NCI-H2107 treated with DMSO at 0.1 percent for 48 hours (cell line): ENCODE measurements at regions not wholly inside any gene's neighbourhood (a gene's known extent, or its start where the extent isn't known, plus 50 kb on each side); places are given as distances from the start of the nearest gene placed in this dataset.
A peak's percentile ranks its signal among the peaks of the same experiment; 100 is the strongest.

Experiments used
- DNase-seq: peaks from one replicate; lab custom pipeline; 2025; ENCODE audit not compliant: unreplicated experiment; lab: John Stamatoyannopoulos, UW

DNA sequence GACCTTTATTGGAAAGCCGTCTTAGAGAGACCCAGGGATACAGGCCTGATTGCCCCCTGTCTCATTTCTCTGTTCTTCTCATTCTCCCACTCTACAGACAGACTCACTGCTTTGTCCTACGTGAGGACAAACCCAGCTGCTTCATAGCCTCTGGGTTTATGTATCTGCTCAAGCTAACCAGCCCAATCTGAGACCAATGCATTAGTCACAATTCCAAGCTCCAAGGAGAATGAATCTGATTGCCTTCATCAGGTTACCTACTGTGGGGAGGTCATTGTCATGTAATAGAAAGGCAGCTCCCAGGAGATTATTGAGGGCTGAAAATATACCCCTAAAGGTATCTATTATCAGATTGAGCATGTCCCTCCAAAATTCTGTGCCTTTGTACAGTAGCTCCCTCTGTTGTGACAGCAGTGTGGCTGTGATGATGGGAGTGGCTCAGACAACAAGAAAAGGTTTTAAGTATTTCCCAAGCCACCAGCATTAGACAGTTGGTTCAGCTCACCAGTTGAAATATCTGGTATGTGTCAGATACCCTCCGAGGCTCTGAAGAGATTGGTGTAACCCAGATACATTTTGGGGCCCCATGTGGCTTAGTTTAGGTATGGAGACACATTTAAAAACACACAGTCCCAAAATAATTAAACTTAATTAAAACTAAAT lies 123.1 kb upstream of the EEPD1 start:
- DNase-seq, result no peak

DNA sequence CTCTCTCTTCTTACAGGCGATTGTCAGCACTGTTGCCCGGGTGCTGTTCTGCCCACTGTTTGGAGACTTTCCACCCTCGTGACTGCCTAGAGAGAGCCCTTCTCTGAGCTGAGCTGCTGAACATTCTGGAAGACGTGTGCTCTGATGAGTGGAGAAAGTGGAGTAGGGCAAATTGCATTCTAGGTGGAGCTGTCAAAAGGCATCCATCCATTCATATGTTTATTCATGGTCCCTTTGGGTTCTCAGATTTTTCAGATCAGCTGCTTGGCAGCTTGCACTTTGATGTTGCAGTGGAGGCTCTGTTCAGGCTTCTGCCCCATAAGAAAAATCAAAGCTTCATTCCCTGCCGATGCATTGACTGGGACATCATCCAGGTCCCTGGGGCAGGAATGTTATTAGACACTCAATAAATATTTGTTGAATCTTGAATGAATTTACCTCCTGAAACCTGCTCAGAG lies 120.7 kb upstream of the EEPD1 start:
- DNase-seq, result no peak

DNA sequence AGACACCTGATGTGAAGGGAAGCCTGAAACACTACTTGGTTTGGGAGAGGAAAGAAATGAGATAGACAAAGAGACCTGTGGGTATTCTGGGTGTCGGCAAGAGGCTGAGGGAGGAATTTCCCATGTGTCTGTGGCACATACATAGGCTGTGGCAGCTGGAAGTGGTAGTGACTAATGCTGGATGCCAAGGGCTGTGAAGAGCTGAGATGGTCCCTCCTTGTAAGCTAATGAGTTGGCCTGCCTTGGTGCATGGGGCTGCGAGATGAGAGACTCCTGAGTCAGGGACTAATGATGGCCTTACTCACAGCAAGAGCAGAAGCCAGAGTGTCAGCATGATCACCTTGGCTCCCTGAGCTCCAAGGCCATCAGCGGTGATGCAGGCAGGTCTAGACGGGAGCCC lies 119.0 kb upstream of the EEPD1 start:
- no peak for DNase-seq

DNA sequence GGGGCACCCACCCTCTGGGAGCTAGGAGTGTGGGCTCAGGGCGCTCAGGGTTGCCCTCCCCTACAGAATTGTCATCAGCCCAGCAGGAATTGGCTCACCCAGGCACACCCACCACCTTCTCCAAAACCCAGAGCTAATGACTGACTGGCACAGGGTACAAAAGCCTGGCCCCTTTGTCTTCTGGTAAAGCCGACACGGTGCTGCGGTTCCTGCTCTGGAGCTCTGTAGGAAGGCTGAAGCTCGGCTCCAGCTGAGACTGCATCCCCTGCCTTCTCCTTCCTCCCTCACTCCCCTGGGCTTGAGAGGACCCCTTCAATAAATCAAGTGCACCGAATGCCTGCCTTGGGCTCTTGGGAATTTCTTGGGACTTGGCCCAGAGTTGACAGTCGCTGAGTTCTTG lies 117.9 kb upstream of the EEPD1 start:
- DNase-seq, result no peak

DNA sequence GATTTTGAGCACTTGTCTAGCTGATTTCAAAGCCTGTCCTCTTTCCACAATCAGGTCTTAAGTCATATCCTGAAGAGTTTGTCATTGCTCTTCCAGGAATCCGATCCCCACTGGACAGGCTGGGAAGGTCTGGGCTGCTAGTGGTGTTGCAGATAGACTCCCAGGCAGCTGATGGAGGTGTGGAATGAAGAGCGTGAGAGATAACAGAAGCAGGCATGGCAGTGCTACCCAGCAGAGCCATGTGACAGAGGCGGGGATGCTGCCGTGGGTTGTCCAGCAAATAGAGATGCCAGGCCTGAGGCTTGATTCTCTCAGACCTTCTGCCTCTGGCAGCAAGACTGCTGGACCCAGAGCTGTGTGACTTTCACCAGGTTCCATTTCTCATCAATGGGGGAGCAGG lies 116.5 kb upstream of the EEPD1 start:
- DNase-seq, result no peak

DNA sequence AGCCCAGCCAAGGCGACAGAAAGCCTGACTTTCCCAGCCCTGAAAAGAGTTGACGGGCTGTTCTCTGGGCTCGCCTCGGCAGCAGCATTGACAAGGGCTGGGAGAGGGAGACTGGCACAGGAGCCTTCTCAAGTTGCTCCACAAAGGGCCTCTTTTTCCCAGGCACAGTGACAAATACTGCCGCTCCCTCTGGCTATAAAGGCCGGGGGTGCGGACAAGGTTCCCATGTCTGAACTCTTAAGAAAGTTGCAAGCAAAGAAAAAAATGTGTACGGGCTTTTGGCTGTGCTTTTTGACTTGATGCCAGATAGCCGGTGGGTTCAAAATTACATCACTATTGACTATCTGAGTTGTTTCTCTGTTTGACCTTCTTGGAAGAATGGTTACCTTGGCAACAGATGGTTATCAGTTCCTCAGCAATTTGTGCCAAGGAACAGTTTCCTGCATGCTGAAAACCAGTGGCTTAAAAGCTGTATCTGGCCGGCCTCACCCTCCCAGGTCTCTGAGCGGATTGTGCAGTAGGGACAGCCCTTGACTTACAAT lies 115.9 kb upstream of the EEPD1 start:
- no peak for DNase-seq

DNA sequence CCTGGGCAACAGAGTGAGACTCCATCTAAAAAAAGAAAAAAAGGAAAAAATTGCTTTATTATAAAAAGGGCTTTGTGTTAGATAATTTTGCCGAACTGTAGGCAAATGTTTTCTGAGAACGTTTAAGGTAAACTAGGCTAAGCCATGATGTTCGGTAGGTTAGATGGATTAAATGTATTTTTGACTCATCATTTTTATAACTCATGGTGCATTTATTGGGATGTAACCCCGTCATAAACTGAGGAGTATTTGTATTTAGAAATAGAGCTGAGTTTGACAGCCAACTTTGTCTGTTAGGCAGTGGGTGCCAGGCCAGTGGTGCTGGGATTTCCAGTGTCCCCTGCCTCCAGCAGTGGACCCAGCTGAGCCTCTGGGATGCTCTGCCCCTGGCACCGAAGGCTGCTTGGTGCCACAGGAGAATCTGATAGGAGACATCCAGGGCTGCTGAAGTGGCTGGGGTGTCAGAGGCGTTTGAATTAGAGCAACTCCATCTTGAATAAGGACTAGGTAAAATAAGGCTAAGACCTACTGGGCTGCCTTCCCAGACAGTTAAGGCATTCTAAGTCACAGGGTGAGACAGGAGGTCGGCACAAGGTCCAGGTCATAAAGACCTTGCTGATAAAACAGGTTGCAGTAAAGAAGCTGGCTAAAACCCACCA lies 114.9 kb upstream of the EEPD1 start:
- no peak for DNase-seq

DNA sequence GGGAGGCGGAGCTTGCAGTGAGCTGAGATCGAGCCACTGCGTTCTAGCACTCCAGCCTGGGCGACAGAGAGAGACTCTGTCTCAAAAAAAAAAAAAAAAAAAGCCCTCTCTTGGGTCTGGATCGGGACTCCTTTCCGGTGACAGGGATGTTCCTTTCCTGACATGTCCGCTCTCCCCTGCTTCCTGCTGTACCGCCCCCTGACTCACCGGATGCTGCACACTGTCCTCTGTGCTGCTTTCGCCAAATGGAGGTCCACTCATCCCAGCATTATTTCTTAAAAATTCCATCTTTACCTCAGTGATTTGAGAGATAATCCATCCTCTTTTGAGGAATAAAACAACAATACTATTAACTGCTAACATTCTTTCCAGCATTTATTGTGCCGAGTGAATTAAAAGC lies 113.8 kb upstream of the EEPD1 start:
- no peak for DNase-seq

DNA sequence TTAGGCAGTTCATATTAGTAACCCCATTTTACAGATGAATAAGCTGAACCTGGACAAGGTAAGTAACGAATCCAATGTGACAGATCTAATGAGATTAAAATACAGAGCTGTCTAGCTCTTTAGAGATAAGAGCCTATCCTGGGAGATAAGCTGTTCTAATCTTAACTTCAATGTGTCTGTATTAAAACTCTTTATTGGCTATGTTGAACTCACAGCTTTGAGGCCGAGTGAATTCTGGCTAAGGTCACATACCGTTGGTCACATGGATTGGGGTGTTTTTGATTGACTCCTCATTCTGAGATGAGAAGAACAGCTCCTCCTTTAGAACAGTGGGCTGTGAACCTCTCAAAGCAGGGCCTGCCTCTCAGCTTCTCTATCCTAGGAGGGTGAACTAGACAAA lies 113.4 kb upstream of the EEPD1 start:
- no peak for DNase-seq

DNA sequence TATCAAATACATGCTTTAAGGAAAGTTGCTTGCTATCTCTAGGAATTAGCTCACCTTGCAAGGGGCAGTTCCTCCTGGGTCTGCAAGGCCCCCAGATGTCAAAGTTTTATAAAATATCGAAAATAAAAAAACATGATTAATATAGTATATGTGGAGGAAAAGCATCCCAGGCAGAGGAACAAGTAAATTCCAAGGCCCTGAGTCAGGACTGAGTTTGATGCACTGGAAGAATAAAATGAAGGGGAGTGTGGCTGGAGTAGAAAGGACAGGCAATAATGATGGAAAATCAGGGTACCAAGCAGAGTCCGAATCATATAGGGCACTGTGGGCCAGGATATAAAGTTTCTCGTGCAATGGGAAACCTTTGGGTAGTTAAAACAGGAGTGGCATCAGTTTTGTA lies 112.4 kb upstream of the EEPD1 start:
- no peak for DNase-seq

DNA sequence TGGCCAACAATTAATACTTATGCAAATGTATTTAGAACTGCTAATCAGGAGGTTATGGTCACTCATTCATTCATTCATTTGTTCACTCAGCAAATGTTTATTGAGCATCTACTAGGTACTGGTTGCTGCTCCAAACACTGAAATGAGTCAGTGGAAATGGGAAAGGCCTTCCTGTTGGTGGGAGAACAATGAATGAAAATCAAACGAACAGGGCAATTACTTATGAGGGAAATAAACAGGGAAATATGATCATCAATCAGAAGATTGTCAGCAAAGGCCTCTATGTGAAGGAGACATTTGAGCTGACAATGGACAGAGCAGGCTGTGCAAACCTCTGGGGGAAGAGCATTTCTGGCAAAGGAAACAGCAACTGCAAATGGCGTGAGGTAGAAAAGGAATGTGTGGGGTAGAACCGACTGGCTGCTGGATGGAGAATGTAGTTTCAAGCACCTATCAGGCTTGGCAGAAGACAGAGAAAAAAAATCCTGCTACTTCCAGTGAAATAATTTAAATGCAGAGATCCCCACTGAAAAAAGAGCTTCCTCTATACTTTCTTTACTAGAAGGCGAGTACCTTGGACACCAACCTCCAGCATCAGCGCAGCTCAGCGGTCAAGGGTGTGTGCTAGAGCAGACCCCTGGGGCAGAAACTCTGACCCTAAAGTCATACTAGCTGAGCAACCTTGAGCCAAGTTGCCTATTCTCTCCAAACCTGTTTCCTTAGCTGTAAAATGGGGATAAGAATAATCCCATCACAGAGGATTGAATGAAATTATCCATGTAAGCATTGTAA lies 108.8 kb upstream of the EEPD1 start:
- DNase-seq, result no peak

DNA sequence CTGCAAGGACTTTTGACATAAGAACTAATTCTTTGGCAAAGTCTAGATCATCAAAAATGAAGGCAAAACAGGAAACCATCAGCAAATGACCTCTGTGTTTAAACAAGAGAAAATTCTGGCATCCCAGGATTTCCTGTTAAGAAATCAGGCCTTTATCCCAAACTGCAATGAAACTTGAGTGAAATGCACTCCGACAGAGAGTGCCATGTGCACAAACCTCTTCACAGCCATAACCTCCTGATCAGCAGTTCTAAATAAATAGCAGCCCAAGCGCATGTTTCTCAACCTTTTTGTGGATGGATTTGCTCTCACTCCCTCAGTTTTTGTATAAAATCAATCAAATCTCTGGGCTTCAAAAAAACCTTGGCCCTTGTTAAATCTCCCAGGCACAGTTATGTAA lies 107.7 kb upstream of the EEPD1 start:
- DNase-seq, result no peak

DNA sequence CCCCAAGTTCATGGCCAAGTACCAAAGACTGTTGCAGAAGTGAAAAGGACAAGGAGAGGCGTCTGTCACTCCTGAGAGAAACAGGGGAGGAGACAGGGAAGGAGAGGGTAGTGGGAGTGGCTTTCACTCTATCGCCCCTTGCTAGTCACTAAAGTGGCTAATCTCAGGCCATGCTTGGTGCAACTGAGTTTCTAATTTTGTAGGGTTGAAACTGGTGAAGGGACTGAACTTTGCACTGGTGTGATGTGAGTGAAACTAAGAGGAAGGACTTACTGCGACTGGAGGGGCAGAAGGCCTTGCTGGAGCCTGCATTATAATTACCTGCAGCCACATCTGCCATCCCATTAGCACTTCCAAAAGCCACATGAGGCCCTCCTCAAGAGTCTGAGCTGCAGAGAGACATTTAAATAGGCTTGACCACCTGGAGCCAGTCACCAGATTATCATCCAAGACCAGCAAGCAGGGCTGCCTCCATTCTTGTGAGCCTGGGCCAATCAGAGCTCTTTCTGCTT lies 107.2 kb upstream of the EEPD1 start:
- no peak for DNase-seq

DNA sequence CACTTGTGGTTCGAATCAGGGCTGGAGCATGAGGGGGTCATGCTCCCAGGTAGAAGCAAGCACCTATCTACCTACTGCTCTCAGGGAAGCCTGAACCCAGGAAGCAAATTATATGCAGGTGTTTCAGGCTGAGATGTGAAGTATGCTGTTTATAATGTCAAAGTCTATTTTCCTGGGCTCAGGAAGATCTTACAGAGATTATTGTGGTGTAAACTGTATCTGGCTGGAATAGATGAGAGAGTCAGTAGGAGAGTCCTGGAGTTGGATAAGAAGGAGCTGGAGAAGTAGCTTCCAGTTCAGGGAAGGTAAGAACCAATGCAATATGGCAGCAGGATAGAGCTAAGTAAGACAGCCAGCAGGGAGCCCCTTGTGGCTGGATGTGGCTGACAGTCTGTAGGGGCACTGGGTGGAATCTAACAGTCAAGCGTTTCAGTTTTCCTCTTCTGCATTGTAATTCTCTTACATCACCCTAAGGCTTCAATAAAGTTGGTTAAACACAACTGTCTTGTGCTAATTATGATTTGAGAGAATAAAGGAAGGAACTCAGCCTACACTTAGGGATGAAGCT lies 105.9 kb upstream of the EEPD1 start:
- no peak for DNase-seq

DNA sequence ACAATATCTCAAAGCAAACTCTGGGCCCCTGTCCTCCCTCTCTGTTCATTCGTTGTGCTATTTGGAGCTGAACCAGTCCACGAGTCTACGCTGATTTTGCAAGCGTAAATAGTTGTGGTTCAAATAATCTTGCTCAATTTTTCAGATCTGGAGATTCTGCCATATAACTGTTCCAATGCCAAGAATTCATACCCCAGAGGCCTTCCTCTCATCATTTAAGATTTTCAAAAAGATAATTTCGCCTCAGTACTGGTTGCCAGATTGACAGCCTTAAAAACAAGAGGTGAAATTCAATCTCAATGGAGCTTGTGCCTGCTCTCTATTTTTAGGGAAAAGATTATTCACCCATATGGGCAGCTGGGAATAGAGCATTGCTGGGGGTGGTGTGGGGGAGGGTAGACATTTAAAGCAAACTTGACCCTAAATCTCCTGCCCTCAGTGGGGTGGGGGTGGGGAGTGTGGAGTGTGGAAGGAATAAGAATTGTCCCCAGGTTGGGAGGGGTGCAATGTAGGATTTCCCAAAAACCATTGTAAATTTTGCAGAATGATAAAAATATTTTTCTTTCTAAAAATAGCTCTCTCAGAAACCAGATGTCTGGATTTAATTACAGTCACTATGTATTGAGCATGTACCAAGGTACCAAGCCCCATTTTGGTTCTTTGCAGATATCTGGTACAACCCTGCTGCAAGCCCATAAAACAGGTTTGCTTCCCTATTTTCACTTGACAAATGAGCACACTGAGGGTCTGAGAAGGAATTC lies 104.7 kb upstream of the EEPD1 start:
- peak; percentile 19 for DNase-seq

DNA sequence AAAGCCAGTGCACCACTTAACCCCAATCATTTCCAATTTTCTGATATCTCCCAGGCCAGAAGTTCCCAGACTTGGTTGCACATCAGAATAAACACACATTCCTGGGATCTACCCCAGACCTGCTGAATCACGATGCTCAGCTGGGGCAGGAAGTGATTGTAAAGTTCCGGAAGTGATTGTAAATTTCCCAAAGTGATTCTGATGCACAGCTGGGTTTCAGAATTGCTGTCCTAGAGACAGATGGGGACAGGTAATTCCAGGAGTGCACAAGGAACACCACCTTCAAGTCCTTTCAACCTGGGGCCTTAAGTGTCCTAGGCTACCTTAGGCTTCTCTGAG lies 104.2 kb upstream of the EEPD1 start:
- no peak for DNase-seq

DNA sequence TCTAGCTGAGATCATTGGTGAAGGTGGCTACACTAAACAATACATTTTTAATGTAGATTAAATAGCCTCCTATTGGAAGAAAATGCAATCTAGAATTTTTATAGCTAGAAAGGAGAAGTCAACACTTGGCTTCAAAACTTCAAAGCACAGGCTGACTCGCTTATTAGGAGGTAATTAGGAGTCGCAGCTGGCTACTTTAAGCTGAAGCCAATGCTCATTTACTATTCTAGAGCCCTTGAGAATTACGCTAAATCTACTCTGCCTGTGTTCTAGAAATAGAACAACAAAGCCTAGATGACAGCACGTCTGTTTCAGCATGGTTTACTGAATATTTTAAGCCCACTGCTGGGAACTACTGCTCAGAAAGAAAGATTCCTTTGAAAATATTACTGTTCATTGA lies 101.6 kb upstream of the EEPD1 start:
- peak; percentile 41 for DNase-seq

DNA sequence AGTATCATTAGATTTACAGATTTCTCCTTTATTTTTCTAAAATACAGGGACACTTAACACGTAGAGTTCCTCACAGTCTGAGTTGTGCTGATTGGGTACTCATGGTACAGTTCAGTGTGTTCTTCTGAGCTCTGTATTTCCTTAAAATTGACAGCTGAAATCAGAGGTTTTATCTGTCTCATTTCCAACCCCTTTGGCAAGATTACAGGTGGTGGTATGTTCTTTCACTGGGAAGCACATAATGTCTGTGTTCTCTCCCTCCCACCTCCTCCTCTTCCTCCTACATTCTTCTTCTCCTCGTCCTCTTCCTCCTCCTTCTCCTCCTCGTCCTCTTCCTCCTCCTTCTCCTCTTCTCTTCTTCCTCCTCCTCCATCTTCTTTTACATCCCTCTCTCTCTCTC lies 99.5 kb upstream of the EEPD1 start:
- no peak for DNase-seq

DNA sequence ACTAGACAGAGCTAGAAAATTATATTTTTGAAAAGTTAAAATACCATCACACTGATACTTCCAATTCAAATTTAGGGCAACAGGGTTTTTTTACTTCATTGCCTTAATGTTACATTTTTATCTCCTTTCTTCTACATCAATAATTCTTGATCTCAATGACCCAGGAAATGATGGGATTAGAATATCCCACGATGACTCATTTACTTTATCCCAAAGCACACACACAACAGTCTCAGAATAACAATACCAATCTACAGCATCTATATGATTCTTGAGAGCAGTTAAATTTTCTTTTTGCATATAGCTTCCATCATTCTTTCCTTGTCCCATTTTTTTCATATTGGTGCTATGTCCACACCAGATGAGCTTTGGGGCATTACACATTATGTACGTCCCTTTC lies 98.4 kb upstream of the EEPD1 start:
- no peak for DNase-seq

DNA sequence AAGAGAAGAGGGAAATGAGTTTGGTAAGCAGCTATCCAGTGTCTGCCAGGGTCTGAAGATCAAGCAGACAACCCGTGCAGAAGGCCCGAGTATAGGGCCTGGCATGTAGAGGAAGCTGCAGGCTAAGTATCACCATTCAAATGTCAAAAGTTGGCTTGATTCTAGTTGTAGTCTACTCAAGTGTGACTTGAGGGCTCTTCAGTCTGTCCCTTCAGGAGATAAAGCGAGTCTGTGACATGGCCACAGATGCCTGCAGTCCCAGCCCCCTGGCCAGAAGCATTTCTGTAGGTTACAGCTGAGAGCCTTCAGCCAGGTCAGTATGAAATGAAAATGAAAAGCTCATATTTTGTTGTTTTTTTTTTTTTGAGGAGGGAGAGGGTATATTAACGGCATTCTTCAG lies 97.8 kb upstream of the EEPD1 start:
- no peak for DNase-seq

DNA sequence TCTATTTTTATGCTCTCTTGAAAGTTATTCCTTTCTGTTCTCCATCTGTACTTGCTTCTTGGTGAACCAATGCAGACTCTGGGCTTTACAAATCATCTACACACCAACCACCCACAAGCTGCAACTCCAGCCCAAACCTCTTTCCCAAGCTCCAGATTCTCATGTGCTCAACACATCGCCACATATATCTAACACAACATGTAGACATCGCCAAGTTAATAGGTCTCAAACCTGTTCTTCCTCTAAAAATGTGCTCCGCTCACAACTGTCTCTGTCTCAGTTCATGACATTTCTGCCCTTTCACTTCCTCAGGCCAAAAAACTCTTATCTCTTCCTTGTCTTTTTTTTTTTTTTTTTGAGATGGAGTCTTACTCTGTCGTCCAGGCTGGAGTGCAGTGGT lies 95.7 kb upstream of the EEPD1 start:
- no peak for DNase-seq
